Fibroblast of skin of scalp (primary cell): ENCODE measurements at regions not wholly inside any gene's neighbourhood (a gene's known extent, or its start where the extent isn't known, plus 50 kb on each side); places are given as distances from the start of the nearest gene placed in this dataset.
"Not testable (repeated sequence)": the region's sequence is repeated elsewhere in the genome, so short reads cannot be mapped to it uniquely, and the experiment has no call there.

Experiments used
- DNase-seq: peaks from one replicate; pipeline ENCODE4 v3.0.0-alpha.2; 2013

DNA sequence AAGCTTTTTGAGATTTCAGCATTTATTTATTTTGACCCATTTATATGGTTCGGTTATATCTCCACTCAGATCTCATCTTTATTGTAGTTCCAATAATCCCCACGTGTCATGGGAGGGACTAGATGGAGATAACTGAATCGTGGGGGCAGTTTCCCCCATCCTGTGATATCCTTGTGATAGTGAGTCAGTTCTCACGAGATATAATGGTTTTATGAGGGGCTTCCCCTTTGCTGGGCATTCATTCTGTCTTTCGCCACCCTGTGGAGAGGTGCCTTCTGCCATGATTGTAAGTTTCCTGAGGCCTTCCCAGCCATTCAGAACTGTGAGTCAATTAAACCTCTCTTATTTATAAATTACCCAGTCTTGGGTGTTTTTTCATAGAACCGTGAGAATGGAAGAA lies 96.5 kb upstream of the PCSK1 start:
- DNase-seq, result no peak

DNA sequence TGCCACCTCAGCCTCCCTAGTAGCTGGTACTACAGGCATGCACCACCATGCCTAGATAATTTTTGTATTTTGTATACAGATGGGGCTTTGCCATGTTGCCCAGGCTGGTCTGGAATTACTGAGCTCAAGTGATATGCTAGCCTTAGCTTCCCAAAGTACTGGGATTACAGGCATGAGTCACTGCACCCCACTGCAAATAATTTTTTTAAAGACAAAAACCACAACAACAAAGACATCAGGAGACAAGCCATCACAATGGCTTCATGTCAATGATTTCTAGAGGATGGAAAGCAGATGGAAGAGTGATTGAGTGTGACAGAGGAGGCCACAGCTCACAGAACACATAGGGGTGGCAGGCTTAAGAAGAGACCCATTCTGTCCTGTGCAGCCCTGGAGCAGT lies 97.9 kb upstream of the PCSK1 start:
- no peak for DNase-seq

DNA sequence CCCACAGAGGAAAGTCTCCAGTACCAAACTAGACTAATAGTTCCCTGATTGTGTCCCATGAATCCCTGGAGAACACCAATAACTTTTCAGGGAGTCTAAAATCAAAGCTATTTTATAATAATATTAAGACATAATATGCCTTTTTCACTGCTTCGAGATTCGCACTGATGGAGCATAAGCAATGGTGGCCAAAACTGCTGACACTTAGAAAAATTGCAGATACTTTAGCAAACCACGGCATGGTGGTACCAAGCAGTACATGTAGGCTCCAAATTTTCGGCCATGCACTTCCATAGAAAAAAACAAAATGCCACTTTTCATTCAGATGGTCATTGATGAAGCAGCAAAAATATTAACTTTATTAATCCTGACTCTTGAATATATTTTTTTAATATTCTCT lies 100.3 kb upstream of the PCSK1 start:
- DNase-seq, result no peak

DNA sequence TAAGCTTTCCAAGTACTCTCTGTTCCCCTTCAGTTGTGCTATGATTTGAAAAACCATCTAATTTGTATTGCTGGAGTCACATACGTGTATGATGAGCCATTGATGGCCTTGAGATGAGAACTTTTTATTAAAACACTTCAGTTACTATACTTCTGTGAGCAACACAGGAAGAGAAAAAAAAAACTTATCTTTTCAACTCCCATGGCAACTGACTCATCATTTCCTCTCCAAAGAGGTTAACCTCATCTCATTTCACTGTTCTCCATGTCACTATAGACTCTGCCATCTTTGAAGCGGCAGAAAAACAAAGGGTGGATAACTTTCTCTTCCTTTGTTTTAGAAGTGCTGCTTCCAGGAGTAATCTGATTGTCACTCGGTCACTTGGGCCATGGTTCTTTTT lies 104.3 kb upstream of the PCSK1 start:
- peak; percentile 66 for DNase-seq

DNA sequence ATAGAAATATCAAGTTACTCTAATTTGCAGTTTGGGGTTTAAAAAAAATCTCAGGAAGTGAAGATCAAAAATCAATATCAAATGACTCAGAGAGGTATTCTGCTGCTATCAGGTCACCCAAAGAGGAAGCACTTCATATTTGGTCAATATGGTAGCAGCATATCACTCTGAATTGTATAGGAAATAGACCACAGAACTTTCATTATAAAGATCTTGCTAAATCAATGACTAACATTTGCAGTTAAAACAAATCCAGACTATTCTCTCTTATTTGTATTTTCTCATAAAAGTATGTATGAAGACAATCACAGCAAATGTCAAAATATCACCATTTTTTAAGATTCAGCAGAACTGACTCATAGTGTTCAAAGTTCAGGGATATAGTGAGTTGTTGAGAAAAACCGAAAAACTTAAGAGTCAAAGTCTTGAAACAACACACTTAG lies 105.8 kb upstream of the PCSK1 start:
- DNase-seq, result peak; percentile 7

DNA sequence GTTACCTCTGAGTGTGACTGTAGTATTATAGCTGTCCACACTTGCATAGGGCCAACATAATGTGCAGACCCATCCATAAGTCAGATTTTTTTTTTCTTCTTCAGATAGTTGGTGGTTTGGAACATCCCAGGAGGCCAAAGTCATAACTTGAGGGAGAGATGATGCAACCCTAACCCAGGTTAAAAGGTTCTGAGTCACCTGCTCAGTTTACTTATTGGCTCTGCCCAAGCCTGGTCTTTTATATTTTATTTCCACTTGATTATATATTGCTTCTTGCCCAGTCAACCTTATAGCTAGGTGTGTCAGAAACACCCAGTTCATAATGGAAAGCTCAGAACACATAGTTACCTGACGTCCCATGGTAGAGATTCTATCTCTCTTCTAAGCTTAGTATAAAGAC lies 113.1 kb upstream of the PCSK1 start:
- no peak for DNase-seq

DNA sequence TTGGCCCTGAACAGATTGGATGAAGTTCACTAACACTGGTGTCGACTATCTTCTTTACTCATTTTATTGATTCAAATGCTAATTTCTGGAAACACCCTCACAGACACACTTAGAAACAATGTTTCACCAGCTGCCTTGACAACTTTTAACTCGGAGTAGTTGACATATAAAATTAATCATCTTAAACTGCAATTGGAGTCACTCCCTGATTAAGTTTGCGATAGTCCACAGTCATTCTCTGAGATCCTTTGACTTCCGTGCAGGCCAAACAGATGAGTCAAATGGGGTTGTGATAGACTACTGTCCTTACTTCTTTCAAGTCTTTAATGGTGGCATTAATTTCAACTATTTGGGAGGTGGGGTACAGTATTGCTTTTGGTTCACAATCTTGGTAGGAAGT lies 114.4 kb upstream of the PCSK1 start:
- DNase-seq, result no peak

DNA sequence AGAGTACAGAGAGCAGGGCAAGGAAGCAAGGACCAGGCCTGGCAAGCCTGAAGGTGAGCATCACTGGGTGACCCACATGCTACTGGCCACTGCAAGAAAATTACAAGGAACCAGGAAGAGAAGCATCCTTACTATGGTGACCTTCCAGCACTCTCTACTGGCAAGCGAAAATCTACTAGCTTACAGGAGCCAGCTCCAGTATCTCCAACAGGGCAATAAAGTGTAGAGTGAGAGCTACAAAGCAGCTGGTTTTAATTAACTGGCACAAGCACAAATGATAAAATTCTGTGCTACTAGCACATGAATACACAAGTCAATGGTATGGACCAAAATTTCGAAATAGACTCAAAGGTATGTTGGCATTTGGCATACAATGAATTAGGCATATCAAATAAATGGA lies 113.3 kb upstream of the CAST start:
- peak; percentile 33 for DNase-seq

DNA sequence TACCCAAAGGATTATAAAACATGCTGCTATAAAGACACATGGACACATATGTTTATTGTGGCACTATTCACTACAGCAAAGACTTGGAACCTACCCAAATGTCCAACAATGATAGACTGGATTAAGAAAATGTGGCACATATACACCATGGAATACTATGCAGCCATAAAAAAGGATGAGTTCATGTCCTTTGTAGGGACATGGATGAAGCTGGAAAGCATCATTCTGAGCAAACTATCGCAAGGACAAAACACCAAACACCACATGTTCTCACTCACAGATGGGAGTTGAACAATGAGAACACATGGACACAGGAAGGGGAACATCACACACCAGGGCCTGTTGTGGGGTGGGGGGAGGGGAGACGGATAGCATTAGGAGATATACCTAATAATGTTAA lies 101.3 kb upstream of the CAST start:
- DNase-seq, result not testable (repeated sequence)

DNA sequence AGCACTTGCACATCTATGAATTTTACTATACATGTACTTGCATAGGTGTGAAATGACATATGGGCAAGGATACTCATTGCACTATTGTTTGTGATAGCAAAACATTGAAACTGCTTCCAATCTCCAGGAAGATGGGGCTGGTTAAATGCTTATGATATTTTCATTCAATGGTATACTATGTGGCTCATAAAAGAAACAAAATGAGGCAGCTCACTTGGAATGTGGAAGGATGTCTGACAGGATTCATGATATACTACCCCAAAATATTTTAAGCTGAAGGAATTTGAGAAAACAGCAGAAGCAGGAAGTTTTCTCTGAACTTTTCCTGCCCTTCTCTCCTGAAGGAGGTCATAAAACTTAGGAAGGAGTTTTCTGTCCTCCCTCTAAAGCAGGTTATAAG lies 99.6 kb upstream of the CAST start:
- peak; percentile 89 for DNase-seq

DNA sequence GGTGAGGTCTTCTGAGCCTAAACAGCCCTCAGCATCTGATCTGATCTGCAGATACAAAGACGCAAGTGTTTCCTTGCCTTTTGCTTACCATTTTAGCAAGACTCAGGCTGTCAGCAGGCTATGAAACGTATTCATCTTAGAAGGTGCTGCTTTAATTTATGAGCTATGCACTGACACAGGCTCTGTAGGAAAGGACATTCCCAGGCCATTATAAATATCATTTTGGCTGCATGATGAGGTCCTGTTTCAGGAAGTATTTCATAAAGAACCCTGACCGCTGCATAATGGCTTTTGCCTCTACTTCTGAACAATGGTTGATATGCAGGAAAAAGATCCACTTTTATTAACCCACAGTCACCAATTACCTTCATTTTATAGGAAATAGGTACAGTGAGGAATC lies 98.4 kb upstream of the CAST start:
- no peak for DNase-seq

DNA sequence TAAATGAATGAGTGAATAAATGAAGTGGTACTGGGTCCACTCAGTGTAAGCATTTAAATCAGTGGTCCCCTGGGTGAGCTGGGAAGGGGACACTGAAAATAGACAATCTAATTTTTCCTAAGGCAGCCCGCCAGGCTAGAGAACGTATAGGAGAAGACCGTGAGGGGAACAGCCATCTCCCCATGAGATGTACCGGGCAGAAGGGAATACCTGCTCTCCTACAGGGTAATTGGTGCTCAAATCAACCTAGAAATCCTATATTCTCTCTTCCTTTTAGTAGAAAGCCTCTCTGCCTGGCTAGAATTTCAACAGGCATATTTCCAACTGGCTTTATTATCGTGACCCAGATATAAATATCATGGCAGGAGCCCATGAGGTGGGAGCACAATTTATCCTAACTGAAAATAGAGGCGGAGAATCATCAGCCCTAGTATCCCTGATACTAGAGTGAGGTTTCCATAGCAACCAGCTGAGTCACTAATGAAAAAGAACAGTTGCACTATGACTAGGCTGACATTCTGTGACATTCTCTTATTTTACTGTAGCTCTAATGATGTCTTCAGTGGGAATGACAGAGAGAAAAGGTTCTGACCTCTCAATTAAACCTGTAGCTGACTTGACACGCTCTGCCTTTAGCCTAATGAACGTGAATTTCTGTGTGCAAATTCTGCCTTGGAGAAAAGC lies 96.5 kb upstream of the CAST start:
- peak; percentile 83 for DNase-seq

DNA sequence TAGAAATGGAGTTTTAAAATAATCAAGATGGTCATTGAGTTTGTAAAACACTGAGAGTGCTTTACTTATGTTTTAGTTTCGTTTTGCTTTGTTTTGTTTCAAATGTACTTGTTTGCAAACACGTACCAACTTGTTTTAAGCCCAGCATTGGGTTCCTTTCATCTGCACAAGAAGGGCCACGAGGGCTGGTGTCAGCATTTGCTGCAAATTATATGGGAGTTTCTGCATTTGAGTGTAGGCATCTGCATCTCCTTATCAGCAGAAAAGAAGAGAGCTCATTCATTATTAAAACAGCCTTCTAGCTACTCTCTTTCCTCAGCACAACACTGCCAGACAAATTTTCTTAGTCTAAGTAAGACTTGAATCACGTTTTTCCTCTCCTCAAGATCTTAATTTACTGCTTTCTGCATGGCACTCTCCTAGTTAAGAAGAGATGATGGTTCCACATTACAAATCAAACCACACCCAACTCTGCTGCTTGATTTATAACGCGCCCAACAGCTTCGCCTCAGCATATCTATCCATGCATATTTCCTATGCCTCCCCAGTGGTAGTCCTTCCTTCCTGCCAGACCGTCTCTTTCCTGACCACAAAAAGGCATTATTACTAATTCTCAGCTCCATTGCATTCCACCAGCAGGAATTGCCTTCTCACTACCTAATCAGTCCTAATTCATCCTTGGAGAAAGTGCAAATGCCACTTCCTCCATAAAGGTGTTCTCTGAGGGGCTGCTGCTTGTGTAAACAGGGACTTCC lies 95.2 kb upstream of the CAST start:
- DNase-seq, result peak; percentile 88

DNA sequence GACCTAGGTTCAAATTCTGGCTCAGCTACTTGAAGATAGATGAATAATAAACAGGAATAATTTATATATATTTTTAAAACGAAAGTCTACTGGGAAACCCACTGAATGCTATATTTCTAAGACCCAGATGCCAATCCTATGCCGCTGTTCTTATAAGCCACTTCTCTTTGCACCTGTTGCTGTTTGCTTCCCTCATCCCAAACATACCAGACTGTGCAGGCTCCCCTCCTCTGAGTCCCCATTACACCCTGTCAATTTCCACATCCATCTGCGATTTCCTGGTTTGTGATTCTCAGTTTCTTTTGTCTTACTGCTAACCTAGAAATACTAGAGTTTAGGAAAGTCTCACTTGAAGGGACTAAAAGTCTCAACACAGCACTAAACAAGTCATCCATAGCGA lies 92.8 kb upstream of the CAST start:
- no peak for DNase-seq

DNA sequence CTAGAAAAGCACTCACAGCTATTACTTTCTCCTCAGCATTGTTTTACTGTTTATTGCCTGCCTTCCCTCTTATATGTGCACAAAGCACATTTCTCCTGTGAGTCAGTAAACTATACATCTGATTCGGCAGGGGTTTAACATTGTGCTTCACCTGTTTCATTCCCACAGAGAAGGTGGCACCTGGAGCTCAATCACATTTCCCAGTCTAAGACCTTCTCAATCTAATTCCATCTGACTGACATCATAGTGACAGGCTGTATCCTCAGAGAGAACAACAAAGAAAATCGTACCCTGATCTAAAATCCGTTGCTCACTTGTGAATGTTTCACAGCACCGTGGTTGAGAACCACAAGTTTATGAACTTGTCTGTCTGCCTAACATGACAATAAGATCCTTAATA lies 92.4 kb upstream of the CAST start:
- no peak for DNase-seq

DNA sequence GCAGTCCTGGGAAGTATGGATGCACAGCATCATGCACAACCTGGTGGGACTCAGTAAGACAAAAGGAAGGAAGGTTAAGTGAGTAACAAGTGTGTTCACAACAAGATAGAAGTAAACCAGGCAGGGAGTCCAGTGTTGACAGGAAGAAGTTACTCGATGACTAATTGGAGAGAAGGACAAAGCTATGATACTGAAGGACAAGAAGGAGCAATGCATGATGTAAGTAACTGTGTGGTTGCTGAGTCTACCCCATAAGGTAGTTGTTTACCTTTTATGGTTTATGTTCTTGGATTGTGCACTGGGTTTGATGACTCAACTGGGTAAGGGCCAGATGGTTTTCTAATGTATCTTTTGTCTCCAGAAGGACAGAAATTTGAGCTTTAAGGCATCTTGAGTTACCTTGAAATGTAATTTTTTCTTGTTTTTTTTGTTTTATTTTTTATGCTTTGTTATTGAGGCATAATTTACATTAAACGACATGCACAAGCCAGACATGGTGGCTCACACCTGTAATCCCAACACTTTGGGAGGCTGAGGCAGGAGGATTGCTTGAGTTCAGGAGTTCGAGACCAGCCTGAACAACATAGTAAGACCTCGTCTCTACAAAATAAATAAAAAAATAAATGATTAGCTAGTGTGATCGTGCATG lies 89.2 kb upstream of the CAST start:
- DNase-seq, result peak; percentile 90

DNA sequence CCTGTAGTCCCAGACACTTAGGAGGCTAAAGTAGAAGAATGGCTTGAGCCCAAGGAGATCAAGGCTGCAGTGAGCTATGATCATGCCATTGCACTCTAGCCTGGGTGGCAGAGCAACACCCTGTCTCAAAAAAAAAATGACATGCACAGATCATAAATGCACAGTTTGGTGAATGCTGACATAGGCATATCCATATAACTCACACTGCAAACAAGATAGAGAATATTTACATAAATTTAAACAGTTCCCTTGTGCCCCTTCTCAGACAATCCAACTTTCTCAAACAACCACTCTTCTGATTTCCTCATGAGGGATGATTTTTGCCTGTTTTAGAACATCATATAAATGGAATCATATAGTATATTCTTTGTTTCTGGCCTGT lies 88.7 kb upstream of the CAST start:
- no peak for DNase-seq

DNA sequence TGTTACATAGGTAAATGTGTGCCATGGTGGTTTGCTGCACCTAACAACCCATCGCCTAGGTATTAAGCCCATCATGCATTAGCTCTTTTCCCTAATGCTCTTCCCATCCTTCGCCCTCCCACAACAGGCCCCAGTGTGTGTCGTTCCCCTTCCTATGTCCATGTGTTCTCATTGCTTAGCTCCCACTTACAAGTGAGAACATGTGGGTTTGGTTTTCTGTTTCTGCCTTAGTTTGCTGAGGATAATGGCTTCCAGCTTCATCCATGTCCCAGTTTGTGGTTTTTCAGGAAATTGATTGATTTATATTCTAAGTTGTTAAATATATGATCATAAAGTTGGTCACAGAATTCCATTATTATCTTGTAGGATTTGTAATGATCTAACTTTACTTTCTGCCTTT lies 85.3 kb upstream of the CAST start:
- no peak for DNase-seq

DNA sequence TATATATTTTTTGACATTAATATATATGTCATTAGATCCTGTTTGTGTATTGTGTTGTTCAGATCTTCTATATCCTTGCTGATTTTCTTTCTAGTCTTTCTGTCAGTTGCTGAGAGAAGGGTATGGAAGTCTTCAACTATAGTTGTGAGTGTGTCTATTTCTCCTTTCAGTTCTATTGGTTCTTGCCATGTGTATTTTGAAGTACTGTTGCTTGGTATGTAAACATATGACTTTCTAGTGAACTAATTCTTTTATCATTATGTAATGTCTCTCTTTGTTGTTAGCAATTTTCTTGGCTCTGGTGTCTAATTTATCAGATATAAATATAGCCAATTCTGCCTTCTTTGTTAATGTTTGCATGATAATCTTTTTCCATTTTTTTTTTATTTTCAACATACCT lies 84.3 kb upstream of the CAST start:
- peak; percentile 37 for DNase-seq

DNA sequence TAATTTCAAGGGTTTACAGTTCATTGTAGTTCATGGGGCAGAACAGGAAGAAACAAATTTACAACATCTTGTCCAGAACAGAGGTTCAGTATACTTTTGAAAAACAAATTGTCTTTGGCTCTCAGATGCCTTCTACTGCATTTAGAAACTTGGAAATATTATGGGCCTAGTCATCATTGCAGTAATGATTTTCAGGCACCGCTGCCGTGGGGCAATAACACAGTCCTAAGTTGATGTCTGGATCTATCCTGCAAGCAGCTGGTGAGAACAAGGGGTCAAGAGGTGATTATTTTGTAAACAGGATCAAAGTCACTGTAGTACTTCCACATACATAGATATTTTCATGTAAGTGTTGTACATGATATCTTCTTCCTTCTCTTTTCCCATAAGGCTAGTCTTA lies 82.5 kb upstream of the CAST start:
- no peak for DNase-seq

DNA sequence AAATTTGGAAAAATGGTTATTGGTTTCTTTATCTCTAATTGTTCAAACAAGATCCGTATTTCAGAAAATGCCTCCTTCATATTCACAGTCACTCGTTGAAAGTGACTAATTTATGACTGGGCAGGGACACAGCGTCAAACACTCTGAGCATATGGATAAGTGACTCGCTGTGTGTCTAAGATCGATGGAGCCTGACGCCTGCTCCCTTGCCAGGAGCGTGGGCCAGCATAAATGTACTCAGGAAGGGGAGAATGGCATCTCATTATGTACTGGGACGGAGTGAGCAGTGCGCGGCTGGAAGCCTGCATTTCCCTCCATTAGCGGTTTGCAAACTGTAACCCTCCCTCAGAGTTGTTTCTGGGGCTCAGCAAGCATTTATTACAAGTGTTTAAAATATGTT lies 79.8 kb upstream of the CAST start:
- DNase-seq, result peak; percentile 28

DNA sequence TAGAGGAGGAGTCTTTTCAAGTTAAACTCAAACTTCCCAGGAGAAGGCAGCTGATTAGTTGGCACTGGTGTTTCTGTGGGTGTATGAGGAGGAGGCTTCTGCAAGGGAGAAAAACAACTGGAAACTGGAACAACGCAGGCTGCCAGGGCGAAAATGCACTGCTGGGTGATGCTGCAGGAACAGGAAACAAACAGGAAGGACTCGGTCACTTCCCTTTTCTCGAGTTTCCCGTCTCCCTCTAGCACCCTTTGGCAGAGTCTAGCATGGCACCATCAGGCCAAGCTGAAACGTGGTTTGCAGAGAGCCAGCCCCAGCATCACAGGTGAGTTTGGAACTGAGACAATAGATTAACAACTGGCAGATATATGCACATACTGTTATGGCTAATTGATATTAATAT lies 77.5 kb upstream of the CAST start:
- DNase-seq, result no peak

DNA sequence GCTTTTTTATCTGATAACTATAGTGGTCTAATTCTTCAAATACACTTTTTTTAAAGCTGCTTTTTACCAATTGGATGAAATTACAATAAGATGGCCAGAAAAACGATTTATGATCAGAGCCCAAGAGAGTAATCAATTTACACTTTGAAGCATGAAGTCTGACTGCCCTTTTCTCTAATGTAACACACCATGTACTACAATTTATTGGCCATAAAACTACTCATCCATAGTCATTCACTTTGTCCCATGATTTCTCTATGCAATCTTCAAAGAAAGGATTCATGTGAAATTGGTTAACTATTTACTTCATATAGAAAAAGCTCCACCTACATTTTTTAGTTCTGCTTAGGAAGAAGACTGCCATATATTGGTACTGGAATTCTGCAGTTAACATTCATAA lies 73.6 kb upstream of the CAST start:
- DNase-seq, result no peak

DNA sequence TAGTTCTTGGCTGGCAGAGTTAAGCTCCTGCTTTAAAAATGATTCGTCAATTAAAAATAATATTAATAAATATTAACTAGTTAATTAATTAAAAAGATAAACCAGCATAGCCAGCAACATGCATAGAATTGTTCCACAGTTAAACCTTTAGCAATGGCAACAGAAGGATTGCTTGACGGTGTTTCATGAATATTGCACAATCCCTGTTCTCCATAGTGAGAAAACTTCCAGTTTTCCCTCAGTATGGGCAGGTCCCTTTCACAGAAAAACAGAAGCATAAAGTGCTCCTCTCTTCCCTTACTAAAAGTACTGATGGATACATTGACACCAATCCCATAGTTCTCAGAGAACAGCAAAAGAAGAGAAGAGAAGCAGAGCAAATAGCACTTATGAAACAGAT lies 71.4 kb upstream of the CAST start:
- no peak for DNase-seq
